ENCODE measurements at regions not wholly inside any gene's neighbourhood (a gene's known extent, or its start where the extent isn't known, plus 50 kb on each side); places are given as distances from the start of the nearest gene placed in this dataset.

- peak; percentile 59 for DNase-seq (ENCODE audit: extremely low spot score)
- 24% methylated on average over 1 of the region's 1 CpG for WGBS
- H3K4me1 ChIP-seq (ENCODE audit: insufficient read depth), result no peaks in the 10 kb centered on the region
These were observed 350.1 kb upstream of the ATP2B1 start for GRCh38 chr12:90058704-90059103.

GRCh38 chr12:90055071-90055470 lies 346.4 kb upstream of the ATP2B1 start:
- Histone ChIP-seq H3K4me3 (ENCODE audit: low read depth, low read length) (no peak overlapping the region), H3K36me3 (ENCODE audit: insufficient read depth) (no peaks in the 10 kb centered on the region), H3K4me1 (ENCODE audit: insufficient read depth) (no peaks in the 10 kb centered on the region), H3K27ac (ENCODE audit: low read depth) (no peak overlapping the region)
- 93% methylated on average over 1 of the region's 1 CpG for WGBS
- DNase-seq (ENCODE audit: extremely low spot score), result no peak

More at GRCh38 chr12:90058704-90059103, 350.1 kb upstream of the ATP2B1 start:
- Histone ChIP-seq H3K36me3 (ENCODE audit: insufficient read depth) (no peaks in the 10 kb centered on the region), H3K27ac (ENCODE audit: low read depth) (no peak overlapping the region), H3K4me3 (ENCODE audit: low read depth, low read length) (no peak overlapping the region)

GRCh38 chr12:90048918-90049317 lies 340.3 kb upstream of the ATP2B1 start:
- Histone ChIP-seq H3K4me1 (ENCODE audit: insufficient read depth) (no peaks in the 10 kb centered on the region), H3K4me3 (ENCODE audit: low read depth, low read length) (no peak overlapping the region)

GRCh38 chr12:90045559-90045958 lies 336.9 kb upstream of the ATP2B1 start:
- no peaks in the 10 kb centered on the region for H3K36me3 ChIP-seq (ENCODE audit: insufficient read depth)
- no peak overlapping the region for H3K27ac ChIP-seq (ENCODE audit: low read depth)
- H3K4me1 ChIP-seq (ENCODE audit: insufficient read depth), result no peaks in the 10 kb centered on the region
- no peak overlapping the region for H3K4me3 ChIP-seq (ENCODE audit: low read depth, low read length)
- no peak for DNase-seq (ENCODE audit: extremely low spot score)

More at GRCh38 chr12:90048918-90049317, 340.3 kb upstream of the ATP2B1 start:
- H3K27ac ChIP-seq (ENCODE audit: low read depth), result no peak overlapping the region
- H3K36me3 ChIP-seq (ENCODE audit: insufficient read depth), result no peaks in the 10 kb centered on the region
- DNase-seq (ENCODE audit: extremely low spot score), result no peak

- Histone ChIP-seq H3K36me3 (ENCODE audit: insufficient read depth) (no peaks in the 10 kb centered on the region), H3K27ac (ENCODE audit: low read depth) (no peak overlapping the region), H3K4me1 (ENCODE audit: insufficient read depth) (no peaks in the 10 kb centered on the region), H3K4me3 (ENCODE audit: low read depth, low read length) (no peak overlapping the region)
- DNase-seq (ENCODE audit: extremely low spot score), result no peak
These were observed 335.4 kb upstream of the ATP2B1 start for GRCh38 chr12:90044069-90044468.

- DNase-seq (ENCODE audit: extremely low spot score), result no peak
- no peaks in the 10 kb centered on the region for H3K4me1 ChIP-seq (ENCODE audit: insufficient read depth)
- H3K36me3 ChIP-seq (ENCODE audit: insufficient read depth), result no peaks in the 10 kb centered on the region
- H3K27ac ChIP-seq (ENCODE audit: low read depth), result no peak overlapping the region
- no peak overlapping the region for H3K4me3 ChIP-seq (ENCODE audit: low read depth, low read length)
- WGBS, result 93% methylated on average over 5 of the region's 5 CpGs
These were observed 334.4 kb upstream of the ATP2B1 start for GRCh38 chr12:90042920-90043641.

GRCh38 chr12:90038289-90038688 lies 329.7 kb upstream of the ATP2B1 start:
- H3K27ac ChIP-seq (ENCODE audit: low read depth), result no peak overlapping the region
- H3K4me3 ChIP-seq (ENCODE audit: low read depth, low read length), result no peak overlapping the region
- no peak for DNase-seq (ENCODE audit: extremely low spot score)
- H3K36me3 ChIP-seq (ENCODE audit: insufficient read depth), result no peaks in the 10 kb centered on the region
- H3K4me1 ChIP-seq (ENCODE audit: insufficient read depth), result no peaks in the 10 kb centered on the region

- Histone ChIP-seq H3K36me3 (ENCODE audit: insufficient read depth) (no peaks in the 10 kb centered on the region), H3K4me1 (ENCODE audit: insufficient read depth) (no peaks in the 10 kb centered on the region), H3K27ac (ENCODE audit: low read depth) (no peak overlapping the region), H3K4me3 (ENCODE audit: low read depth, low read length) (no peak overlapping the region)
- DNase-seq (ENCODE audit: extremely low spot score), result no peak
- WGBS, result 37% methylated on average over 1 of the region's 1 CpG
These were observed 329.1 kb upstream of the ATP2B1 start for GRCh38 chr12:90037740-90038139.

- WGBS, result 56% methylated on average over 2 of the region's 2 CpGs
- H3K4me3 ChIP-seq (ENCODE audit: low read depth, low read length), result no peak overlapping the region
- H3K36me3 ChIP-seq (ENCODE audit: insufficient read depth), result no peaks in the 10 kb centered on the region
- H3K4me1 ChIP-seq (ENCODE audit: insufficient read depth), result no peaks in the 10 kb centered on the region
- DNase-seq (ENCODE audit: extremely low spot score), result no peak
- H3K27ac ChIP-seq (ENCODE audit: low read depth), result no peak overlapping the region
These were observed 328.0 kb upstream of the ATP2B1 start for GRCh38 chr12:90036637-90037036.

- H3K4me3 ChIP-seq (ENCODE audit: low read depth, low read length), result no peak overlapping the region
- H3K4me1 ChIP-seq (ENCODE audit: insufficient read depth), result no peaks in the 10 kb centered on the region
- no peak for DNase-seq (ENCODE audit: extremely low spot score)
- no peak overlapping the region for H3K27ac ChIP-seq (ENCODE audit: low read depth)
- H3K36me3 ChIP-seq (ENCODE audit: insufficient read depth), result no peaks in the 10 kb centered on the region
These were observed 322.1 kb upstream of the ATP2B1 start for GRCh38 chr12:90030726-90031125.

GRCh38 chr12:90029317-90029716 lies 320.7 kb upstream of the ATP2B1 start:
- 48% methylated on average over 2 of the region's 2 CpGs for WGBS
- no peaks in the 10 kb centered on the region for H3K36me3 ChIP-seq (ENCODE audit: insufficient read depth)
- no peak for DNase-seq (ENCODE audit: extremely low spot score)
- H3K4me3 ChIP-seq (ENCODE audit: low read depth, low read length), result no peak overlapping the region
- H3K4me1 ChIP-seq (ENCODE audit: insufficient read depth), result no peaks in the 10 kb centered on the region
- no peak overlapping the region for H3K27ac ChIP-seq (ENCODE audit: low read depth)

- H3K4me3 ChIP-seq (ENCODE audit: low read depth, low read length), result no peak overlapping the region
- peak; percentile 37 for DNase-seq (ENCODE audit: extremely low spot score)
- no peaks in the 10 kb centered on the region for H3K4me1 ChIP-seq (ENCODE audit: insufficient read depth)
- no peak overlapping the region for H3K27ac ChIP-seq (ENCODE audit: low read depth)
- no peaks in the 10 kb centered on the region for H3K36me3 ChIP-seq (ENCODE audit: insufficient read depth)
These were observed 320.0 kb upstream of the ATP2B1 start for GRCh38 chr12:90028635-90029051.

GRCh38 chr12:90027889-90028634 lies 319.4 kb upstream of the ATP2B1 start:
- H3K27ac ChIP-seq (ENCODE audit: low read depth), result no peak overlapping the region
- no peaks in the 10 kb centered on the region for H3K4me1 ChIP-seq (ENCODE audit: insufficient read depth)
- H3K4me3 ChIP-seq (ENCODE audit: low read depth, low read length), result no peak overlapping the region
- no peaks in the 10 kb centered on the region for H3K36me3 ChIP-seq (ENCODE audit: insufficient read depth)
- no peak for DNase-seq (ENCODE audit: extremely low spot score)
- WGBS, result 67% methylated on average over 5 of the region's 5 CpGs

GRCh38 chr12:90027041-90027440 lies 318.4 kb upstream of the ATP2B1 start:
- H3K4me1 ChIP-seq (ENCODE audit: insufficient read depth), result no peaks in the 10 kb centered on the region
- H3K36me3 ChIP-seq (ENCODE audit: insufficient read depth), result no peaks in the 10 kb centered on the region
- no peak overlapping the region for H3K27ac ChIP-seq (ENCODE audit: low read depth)
- DNase-seq (ENCODE audit: extremely low spot score), result no peak
- no peak overlapping the region for H3K4me3 ChIP-seq (ENCODE audit: low read depth, low read length)
